ENCODE measurements at regions not wholly inside any gene's neighbourhood (a gene's known extent, or its start where the extent isn't known, plus 50 kb on each side); places are given as distances from the start of the nearest gene placed in this dataset.

DNA sequence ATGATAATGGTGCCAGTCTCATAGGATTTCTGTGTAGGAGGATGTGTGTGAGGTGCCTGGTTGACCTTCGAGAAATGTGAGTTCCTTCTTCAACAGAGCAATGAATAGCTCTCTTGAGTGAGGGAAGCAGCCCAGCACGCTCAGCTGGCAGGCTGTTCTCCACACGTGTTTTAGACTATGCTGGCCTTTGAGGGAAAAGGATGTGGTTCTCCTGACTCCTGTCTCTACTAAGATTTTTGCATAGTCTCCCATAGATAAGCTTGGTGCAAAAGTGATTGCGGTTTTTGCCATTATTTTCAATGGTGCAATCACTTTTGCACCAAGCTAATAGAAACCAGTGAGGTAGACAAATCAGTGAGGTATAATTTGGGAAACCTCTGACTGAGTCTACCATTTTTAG lies 284.1 kb downstream of the SLC4A3 start (continued):
- TF ChIP-seq, protein P1, sequence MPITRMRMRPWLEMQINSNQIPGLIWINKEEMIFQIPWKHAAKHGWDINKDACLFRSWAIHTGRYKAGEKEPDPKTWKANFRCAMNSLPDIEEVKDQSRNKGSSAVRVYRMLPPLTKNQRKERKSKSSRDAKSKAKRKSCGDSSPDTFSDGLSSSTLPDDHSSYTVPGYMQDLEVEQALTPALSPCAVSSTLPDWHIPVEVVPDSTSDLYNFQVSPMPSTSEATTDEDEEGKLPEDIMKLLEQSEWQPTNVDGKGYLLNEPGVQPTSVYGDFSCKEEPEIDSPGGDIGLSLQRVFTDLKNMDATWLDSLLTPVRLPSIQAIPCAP (CRISPR knock-in tag; IDR thresholded peaks at IDR 0.05): no peak
- TF ChIP-seq, protein P2, sequence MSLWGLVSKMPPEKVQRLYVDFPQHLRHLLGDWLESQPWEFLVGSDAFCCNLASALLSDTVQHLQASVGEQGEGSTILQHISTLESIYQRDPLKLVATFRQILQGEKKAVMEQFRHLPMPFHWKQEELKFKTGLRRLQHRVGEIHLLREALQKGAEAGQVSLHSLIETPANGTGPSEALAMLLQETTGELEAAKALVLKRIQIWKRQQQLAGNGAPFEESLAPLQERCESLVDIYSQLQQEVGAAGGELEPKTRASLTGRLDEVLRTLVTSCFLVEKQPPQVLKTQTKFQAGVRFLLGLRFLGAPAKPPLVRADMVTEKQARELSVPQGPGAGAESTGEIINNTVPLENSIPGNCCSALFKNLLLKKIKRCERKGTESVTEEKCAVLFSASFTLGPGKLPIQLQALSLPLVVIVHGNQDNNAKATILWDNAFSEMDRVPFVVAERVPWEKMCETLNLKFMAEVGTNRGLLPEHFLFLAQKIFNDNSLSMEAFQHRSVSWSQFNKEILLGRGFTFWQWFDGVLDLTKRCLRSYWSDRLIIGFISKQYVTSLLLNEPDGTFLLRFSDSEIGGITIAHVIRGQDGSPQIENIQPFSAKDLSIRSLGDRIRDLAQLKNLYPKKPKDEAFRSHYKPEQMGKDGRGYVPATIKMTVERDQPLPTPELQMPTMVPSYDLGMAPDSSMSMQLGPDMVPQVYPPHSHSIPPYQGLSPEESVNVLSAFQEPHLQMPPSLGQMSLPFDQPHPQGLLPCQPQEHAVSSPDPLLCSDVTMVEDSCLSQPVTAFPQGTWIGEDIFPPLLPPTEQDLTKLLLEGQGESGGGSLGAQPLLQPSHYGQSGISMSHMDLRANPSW (CRISPR knock-in tag; conservative IDR thresholded peaks at IDR 0.05; ENCODE audit: low read depth): no peak
- TF ChIP-seq, protein P3, sequence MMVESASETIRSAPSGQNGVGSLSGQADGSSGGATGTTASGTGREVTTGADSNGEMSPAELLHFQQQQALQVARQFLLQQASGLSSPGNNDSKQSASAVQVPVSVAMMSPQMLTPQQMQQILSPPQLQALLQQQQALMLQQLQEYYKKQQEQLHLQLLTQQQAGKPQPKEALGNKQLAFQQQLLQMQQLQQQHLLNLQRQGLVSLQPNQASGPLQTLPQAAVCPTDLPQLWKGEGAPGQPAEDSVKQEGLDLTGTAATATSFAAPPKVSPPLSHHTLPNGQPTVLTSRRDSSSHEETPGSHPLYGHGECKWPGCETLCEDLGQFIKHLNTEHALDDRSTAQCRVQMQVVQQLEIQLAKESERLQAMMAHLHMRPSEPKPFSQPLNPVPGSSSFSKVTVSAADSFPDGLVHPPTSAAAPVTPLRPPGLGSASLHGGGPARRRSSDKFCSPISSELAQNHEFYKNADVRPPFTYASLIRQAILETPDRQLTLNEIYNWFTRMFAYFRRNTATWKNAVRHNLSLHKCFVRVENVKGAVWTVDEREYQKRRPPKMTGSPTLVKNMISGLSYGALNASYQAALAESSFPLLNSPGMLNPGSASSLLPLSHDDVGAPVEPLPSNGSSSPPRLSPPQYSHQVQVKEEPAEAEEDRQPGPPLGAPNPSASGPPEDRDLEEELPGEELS (CRISPR knock-in tag; IDR thresholded peaks at IDR 0.05): no peak
- TF ChIP-seq CBFB (CRISPR knock-in tag; IDR thresholded peaks at IDR 0.05; ENCODE audit: low read depth) (no peak), KAT7 (CRISPR knock-in tag; IDR thresholded peaks at IDR 0.05; ENCODE audit: borderline replicate concordance) (no peak)

DNA sequence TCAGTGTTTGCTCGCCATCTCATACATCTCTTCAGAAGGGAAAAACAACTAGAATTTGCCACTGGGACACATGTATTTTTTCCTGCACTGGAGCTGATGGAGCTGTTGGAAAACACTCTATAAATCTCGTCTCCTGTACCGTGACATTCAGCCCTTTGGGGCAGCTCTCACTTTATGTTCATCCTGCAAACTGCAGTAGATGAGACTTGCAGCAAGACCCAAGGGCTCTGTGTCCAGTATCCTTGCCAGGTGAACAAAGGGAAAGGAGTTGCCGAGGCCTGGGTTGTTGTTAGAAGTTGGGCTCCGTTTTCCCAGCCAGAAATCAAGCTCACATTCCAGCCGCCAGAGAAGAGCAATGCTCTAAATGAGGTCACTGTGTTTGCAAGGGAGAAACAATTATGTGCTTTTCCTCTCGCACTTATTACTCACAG lies 285.1 kb downstream of the SLC4A3 start:
- DNase-seq (ENCODE audit: low spot score) (no peak), ATAC-seq (no peak)
- Mint-ChIP-seq H3K9me3 (no peaks in the 10 kb centered on the region), H3K4me1 (peaks cover 4% of the 10 kb centered on the region; the same call in 1 of the 2 replicates), H3K27me3 (ENCODE audit: low read depth) (no peaks in the 10 kb centered on the region), H3K36me3 (no peaks in the 10 kb centered on the region), H3K4me3 (no peak overlapping the region), H3K27ac (no peak overlapping the region)
- TF ChIP-seq ELF4 (CRISPR knock-in tag; IDR thresholded peaks at IDR 0.05; ENCODE audit: low read depth) (no peak), KAT7 (CRISPR knock-in tag; IDR thresholded peaks at IDR 0.05; ENCODE audit: borderline replicate concordance) (no peak), ETV6 (CRISPR knock-in tag; IDR thresholded peaks at IDR 0.05) (no peak), NFYB (CRISPR knock-in tag; conservative IDR thresholded peaks at IDR 0.05; ENCODE audit: low read depth) (no peak), ZNF232 (CRISPR knock-in tag; IDR thresholded peaks at IDR 0.05) (no peak)
- TF ChIP-seq, protein P4, sequence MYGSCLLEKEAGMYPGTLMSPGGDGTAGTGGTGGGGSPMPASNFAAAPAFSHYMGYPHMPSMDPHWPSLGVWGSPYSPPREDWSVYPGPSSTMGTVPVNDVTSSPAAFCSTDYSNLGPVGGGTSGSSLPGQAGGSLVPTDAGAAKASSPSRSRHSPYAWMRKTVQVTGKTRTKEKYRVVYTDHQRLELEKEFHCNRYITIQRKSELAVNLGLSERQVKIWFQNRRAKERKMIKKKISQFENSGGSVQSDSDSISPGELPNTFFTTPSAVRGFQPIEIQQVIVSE (CRISPR knock-in tag; IDR thresholded peaks at IDR 0.05; ENCODE audit: borderline replicate concordance): no peak
- TF ChIP-seq, protein P5, sequence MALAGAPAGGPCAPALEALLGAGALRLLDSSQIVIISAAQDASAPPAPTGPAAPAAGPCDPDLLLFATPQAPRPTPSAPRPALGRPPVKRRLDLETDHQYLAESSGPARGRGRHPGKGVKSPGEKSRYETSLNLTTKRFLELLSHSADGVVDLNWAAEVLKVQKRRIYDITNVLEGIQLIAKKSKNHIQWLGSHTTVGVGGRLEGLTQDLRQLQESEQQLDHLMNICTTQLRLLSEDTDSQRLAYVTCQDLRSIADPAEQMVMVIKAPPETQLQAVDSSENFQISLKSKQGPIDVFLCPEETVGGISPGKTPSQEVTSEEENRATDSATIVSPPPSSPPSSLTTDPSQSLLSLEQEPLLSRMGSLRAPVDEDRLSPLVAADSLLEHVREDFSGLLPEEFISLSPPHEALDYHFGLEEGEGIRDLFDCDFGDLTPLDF (CRISPR knock-in tag; IDR thresholded peaks at IDR 0.05): no peak
- TF ChIP-seq, protein P6, sequence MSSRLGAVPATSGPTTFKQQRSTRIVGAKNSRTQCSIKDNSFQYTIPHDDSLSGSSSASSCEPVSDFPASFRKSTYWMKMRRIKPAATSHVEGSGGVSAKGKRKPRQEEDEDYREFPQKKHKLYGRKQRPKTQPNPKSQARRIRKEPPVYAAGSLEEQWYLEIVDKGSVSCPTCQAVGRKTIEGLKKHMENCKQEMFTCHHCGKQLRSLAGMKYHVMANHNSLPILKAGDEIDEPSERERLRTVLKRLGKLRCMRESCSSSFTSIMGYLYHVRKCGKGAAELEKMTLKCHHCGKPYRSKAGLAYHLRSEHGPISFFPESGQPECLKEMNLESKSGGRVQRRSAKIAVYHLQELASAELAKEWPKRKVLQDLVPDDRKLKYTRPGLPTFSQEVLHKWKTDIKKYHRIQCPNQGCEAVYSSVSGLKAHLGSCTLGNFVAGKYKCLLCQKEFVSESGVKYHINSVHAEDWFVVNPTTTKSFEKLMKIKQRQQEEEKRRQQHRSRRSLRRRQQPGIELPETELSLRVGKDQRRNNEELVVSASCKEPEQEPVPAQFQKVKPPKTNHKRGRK (CRISPR knock-in tag; IDR thresholded peaks at IDR 0.05; ENCODE audit: borderline replicate concordance): no peak
- TF ChIP-seq, protein P7, sequence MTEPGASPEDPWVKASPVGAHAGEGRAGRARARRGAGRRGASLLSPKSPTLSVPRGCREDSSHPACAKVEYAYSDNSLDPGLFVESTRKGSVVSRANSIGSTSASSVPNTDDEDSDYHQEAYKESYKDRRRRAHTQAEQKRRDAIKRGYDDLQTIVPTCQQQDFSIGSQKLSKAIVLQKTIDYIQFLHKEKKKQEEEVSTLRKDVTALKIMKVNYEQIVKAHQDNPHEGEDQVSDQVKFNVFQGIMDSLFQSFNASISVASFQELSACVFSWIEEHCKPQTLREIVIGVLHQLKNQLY (CRISPR knock-in tag; IDR thresholded peaks at IDR 0.05): no peak
- TF ChIP-seq, protein P2 (CRISPR knock-in tag; conservative IDR thresholded peaks at IDR 0.05; ENCODE audit: low read depth): no peak
- TF ChIP-seq, protein P8, sequence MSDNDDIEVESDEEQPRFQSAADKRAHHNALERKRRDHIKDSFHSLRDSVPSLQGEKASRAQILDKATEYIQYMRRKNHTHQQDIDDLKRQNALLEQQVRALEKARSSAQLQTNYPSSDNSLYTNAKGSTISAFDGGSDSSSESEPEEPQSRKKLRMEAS (CRISPR knock-in tag; IDR thresholded peaks at IDR 0.05): no peak
- TF ChIP-seq, protein P3 (CRISPR knock-in tag; IDR thresholded peaks at IDR 0.05): no peak
- TF ChIP-seq, protein P9, sequence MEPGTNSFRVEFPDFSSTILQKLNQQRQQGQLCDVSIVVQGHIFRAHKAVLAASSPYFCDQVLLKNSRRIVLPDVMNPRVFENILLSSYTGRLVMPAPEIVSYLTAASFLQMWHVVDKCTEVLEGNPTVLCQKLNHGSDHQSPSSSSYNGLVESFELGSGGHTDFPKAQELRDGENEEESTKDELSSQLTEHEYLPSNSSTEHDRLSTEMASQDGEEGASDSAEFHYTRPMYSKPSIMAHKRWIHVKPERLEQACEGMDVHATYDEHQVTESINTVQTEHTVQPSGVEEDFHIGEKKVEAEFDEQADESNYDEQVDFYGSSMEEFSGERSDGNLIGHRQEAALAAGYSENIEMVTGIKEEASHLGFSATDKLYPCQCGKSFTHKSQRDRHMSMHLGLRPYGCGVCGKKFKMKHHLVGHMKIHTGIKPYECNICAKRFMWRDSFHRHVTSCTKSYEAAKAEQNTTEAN (CRISPR knock-in tag; IDR thresholded peaks at IDR 0.05): no peak
- POLR2A ChIA-PET: no interaction called here
- CTCF ChIA-PET: interaction anchor here (1.0 kb wide), 1 partner anchor 85 kb away, joined by 4 read pairs; no protein-coding TSS in a partner anchor

All from WTC11 (cell line).